ACC112 (cell line): ENCODE measurements at regions not wholly inside any gene's neighbourhood (a gene's known extent, or its start where the extent isn't known, plus 50 kb on each side); places are given as distances from the start of the nearest gene placed in this dataset.
A peak's percentile ranks its signal among the peaks of the same experiment; 100 is the strongest.
"Not testable (repeated sequence)": the region's sequence is repeated elsewhere in the genome, so short reads cannot be mapped to it uniquely, and the experiment has no call there.

ENCODE experiments used
- H2AFZ ChIP-seq: fragments of 200-600 bp; sonication (generic); one replicate; pipeline ENCODE4 v1.6.0; 2017; ENCODE audit warnings: antibody characterized with exemption, low read length; ENCODE audit not compliant: unreplicated experiment
- H3K27ac ChIP-seq: fragments of 200-600 bp; sonication (generic); 2 replicates; pipeline ENCODE4 v1.5.1; 2014; ENCODE audit warnings: low read depth, mild to moderate bottlenecking, antibody characterized with exemption, low read length, moderate library complexity
- H3K27me3 ChIP-seq: fragments of 200-600 bp; sonication (generic); 2 replicates; pipeline ENCODE4 v1.6.1; 2014; ENCODE audit warnings: mild to moderate bottlenecking, antibody characterized with exemption, low read length, moderate library complexity, mixed read lengths; ENCODE audit not compliant: insufficient read depth
- H3K36me3 ChIP-seq: fragments of 200-600 bp; sonication (generic); 2 replicates; pipeline ENCODE4 v1.6.1; 2016; ENCODE audit warnings: mild to moderate bottlenecking, antibody characterized with exemption, low read length, moderate library complexity, mixed read lengths; ENCODE audit not compliant: insufficient read depth
- H3K4me1 ChIP-seq: fragments of 200-600 bp; sonication (generic); one replicate; pipeline ENCODE4 v1.6.1; 2016; ENCODE audit warnings: low read length, mixed read lengths; ENCODE audit not compliant: insufficient read depth, unreplicated experiment, control insufficient read depth
- H3K4me3 ChIP-seq: fragments of 200-600 bp; sonication (generic); 2 replicates; pipeline ENCODE4 v1.5.1; 2014; ENCODE audit warnings: mild to moderate bottlenecking, low read depth, low read length
- H3K79me2 ChIP-seq: fragments of 200-600 bp; sonication (generic); one replicate; pipeline ENCODE4 v1.6.0; 2016; ENCODE audit warnings: low read length; ENCODE audit not compliant: control insufficient read depth, unreplicated experiment, insufficient read depth

DNA sequence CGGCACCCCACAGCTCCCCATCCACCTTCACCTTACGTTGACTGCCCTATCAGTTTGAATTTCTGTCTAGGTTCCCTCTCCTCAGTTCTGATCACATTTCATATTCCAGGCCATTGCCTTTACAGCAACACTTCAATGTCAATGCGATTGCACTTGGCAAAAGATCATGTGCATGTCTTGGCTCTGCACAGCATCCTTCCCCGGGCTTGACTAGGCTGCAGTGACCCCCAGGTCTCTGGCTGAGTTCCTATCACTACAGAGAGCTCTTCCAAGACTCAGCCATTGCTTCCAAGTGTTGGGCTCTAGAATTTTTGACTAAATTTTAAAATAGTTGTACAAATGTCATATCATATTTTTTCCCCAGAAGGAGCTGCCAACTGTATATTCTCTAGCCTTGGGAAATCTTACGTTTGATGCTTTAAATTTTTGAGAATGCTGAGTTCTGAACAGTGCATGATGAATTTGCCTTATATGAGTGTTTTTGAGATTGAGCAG lies 103.8 kb upstream of the NEDD4L start:
- no peak overlapping the region for H2AFZ ChIP-seq
- no peaks in the 10 kb centered on the region for H3K36me3 ChIP-seq
- no peaks in the 10 kb centered on the region for H3K27me3 ChIP-seq
- H3K27ac ChIP-seq, result no peak overlapping the region
- H3K4me1 ChIP-seq, result peaks cover 20% of the 10 kb centered on the region
- no peak overlapping the region for H3K4me3 ChIP-seq
- no peaks in the 10 kb centered on the region for H3K79me2 ChIP-seq

DNA sequence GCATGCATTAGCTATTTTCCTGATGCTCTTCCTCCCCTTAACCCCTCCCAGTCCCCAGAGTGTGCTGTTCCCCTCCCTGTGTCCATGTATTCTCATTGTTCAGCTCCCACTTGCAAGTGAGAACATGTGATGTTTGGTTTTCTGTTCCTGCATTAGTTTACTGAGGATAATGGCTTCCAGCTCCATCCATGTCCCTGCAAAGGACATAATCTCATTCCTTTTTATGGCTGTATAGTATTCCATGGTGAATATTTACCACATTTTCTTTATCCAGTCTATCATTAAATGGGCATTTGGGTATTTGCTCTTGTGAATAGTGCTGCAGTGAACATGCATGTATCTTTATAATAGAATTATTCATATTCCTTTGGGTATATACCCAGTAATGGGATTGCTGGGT lies 109.7 kb upstream of the NEDD4L start:
- H3K36me3 ChIP-seq, H3K27ac ChIP-seq, H3K4me3 ChIP-seq, H2AFZ ChIP-seq, H3K4me1 ChIP-seq, H3K27me3 ChIP-seq, H3K79me2 ChIP-seq: not testable (repeated sequence)

DNA sequence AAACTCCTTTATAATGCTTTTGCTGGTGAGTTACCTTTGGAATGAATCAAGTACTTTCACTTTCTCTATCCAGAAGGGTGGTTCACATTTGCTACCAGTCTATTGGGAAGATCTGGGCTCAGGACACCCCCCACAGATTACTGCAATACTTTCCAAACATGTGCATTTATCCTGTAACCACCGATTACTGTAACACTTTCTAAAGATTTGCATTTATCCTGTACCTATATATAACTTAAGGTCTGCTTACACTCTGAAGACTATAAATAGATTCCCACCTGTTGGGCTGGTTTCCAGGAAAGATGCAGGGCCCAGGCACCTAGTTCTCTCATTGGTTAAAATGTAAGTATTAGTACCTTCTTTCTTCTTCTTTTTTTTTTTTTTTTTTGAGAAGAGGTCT lies 113.0 kb upstream of the NEDD4L start:
- peak overlapping the region; percentile 97 for H2AFZ ChIP-seq
- H3K4me1 ChIP-seq, result peaks cover 5% of the 10 kb centered on the region
- no peak overlapping the region for H3K27ac ChIP-seq
- H3K79me2 ChIP-seq, result no peaks in the 10 kb centered on the region
- H3K36me3 ChIP-seq, result no peaks in the 10 kb centered on the region
- H3K27me3 ChIP-seq, result no peaks in the 10 kb centered on the region
- H3K4me3 ChIP-seq, result peak overlapping the region; percentile 77

DNA sequence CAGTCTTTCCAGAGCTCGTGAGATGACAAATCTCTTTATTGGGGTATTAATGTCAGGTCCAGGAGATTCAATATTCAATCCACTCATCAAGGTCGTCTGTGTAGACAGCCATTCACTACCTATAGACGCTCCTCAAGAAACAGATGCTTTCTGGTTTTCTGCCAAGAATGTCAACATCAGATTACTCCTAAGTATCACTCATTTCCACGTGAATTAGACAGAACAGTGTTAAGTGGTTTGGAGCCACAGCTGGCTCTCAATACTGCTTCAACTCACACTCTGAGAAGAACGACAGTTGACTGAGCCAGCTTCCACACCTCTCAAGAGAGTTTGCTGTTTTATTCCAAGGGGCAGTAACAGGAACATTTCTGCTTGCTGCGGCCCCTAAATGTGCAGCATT lies 113.5 kb upstream of the NEDD4L start:
- Histone ChIP-seq H3K4me3 (peak overlapping the region; percentile 77), H3K79me2 (no peaks in the 10 kb centered on the region), H2AFZ (peak overlapping the region; percentile 97), H3K27ac (no peak overlapping the region), H3K4me1 (peaks cover 10% of the 10 kb centered on the region), H3K36me3 (no peaks in the 10 kb centered on the region), H3K27me3 (no peaks in the 10 kb centered on the region)

DNA sequence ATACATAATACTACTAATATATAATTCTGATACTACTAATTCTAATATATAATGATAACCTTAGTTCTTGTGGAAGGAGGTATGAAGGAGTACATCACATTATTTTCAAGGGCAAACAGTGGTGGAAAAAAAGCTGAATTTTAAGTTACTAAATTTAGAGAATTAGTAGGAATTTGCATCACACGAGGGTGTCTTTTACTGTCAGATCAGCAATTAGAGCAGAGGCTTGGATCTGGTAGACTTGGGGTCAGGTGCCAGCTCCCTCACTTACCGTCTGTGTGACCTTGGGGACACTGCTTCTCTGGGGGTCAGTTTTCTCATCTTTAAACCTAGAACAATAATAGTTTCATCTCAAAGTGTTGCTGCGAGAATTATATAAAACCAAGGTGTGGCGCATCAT lies 114.1 kb upstream of the NEDD4L start:
- no peaks in the 10 kb centered on the region for H3K27me3 ChIP-seq
- H3K36me3 ChIP-seq, result no peaks in the 10 kb centered on the region
- no peaks in the 10 kb centered on the region for H3K79me2 ChIP-seq
- no peak overlapping the region for H3K4me3 ChIP-seq
- H3K27ac ChIP-seq, result no peak overlapping the region
- peaks cover 14% of the 10 kb centered on the region for H3K4me1 ChIP-seq
- peak overlapping the region; percentile 97 for H2AFZ ChIP-seq

DNA sequence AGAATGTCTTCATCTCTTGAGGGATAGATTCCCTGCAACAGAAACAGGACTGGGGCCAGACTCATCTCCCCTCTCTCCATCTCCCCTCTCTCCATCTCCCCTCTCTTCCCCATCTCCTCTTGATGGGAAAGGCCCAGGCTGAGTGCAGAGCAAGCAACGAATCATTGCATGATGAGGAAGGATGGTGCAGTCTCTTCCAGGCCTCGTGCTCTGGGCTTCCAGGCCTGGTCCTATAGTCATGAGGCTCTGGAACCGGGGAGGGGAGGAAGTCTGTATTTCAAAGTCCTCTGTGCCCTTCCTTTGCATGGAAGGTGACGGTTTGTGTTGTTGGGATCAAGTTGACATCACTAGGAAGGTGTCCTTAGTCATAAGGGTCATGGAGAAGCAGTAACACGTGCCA lies 115.6 kb upstream of the NEDD4L start:
- Histone ChIP-seq H3K27ac (no peak overlapping the region), H3K4me1 (peaks cover 14% of the 10 kb centered on the region), H3K36me3 (no peaks in the 10 kb centered on the region), H3K27me3 (no peaks in the 10 kb centered on the region), H2AFZ (no peak overlapping the region), H3K4me3 (no peak overlapping the region), H3K79me2 (no peaks in the 10 kb centered on the region)

DNA sequence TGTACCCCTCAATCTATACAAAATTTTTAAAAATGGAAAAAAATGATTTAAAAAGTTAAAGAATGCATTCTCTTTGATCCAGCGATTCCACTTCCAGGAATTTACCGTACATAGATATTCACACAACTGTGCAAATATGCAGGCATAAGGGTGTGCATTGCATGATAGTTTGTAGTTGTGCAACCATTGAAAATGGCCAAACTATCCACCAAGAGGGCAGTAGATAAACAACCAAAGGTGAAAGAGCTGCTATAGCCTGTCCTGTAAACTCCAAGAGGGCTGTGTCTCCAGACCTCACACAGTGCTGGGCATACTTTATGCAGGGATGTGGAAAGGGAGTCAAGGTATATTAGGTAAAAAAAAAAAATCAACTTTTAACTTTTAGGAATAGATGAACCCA lies 116.5 kb upstream of the NEDD4L start:
- H3K36me3 ChIP-seq, result no peaks in the 10 kb centered on the region
- H3K27me3 ChIP-seq, result no peaks in the 10 kb centered on the region
- peaks cover 14% of the 10 kb centered on the region for H3K4me1 ChIP-seq
- H3K27ac ChIP-seq, result no peak overlapping the region
- H3K4me3 ChIP-seq, result no peak overlapping the region
- H3K79me2 ChIP-seq, result no peaks in the 10 kb centered on the region
- no peak overlapping the region for H2AFZ ChIP-seq

DNA sequence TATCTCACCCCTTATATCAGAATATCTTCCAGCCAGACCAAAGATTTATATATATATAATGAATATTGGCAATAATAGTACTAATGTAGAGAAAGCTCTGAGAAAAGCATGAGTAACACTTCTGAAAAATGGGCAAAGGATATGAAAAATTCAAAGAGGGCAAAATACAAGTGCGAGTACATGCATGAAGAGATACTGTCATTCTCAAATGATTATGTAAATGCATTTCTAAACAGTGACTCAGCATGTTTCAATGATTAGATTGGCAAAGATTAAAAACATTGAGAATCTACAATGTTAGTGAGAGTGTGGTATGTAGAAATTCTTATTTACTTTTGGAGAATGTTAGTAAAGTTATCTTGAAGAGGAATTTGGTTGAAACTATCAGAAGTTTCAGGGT lies 118.3 kb upstream of the NEDD4L start:
- Histone ChIP-seq H3K27ac (peak overlapping the region; percentile 71), H3K79me2 (no peaks in the 10 kb centered on the region), H3K4me1 (peaks cover 14% of the 10 kb centered on the region), H3K27me3 (no peaks in the 10 kb centered on the region), H3K4me3 (0 out of 2 replicates have a peak overlapping the region, but pooled peaks have one; percentile 11), H2AFZ (peak overlapping the region; percentile 2), H3K36me3 (no peaks in the 10 kb centered on the region)

DNA sequence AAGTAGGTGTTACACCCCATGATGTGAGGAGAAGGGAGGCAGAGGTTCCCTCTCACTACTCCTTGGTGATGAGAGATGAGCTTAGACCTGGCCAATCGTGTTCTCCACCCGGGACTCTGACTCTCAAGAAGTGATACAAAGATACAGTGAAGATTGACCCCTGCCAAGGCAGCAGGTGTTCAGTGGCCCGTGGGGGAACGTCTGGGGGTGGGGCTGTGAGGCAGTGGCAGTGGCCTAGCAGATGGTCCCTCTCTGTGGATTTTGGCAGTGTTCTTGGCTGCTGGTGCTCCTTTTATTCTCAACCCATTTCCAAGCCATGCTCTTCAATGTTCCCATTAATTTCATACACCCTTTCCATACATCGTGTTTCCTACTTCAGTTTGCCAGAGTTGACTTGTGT lies 120.4 kb upstream of the NEDD4L start:
- no peaks in the 10 kb centered on the region for H3K27me3 ChIP-seq
- no peaks in the 10 kb centered on the region for H3K79me2 ChIP-seq
- H3K27ac ChIP-seq, result no peak overlapping the region
- H2AFZ ChIP-seq, result no peak overlapping the region
- peaks cover 14% of the 10 kb centered on the region for H3K4me1 ChIP-seq
- no peak overlapping the region for H3K4me3 ChIP-seq
- no peaks in the 10 kb centered on the region for H3K36me3 ChIP-seq

DNA sequence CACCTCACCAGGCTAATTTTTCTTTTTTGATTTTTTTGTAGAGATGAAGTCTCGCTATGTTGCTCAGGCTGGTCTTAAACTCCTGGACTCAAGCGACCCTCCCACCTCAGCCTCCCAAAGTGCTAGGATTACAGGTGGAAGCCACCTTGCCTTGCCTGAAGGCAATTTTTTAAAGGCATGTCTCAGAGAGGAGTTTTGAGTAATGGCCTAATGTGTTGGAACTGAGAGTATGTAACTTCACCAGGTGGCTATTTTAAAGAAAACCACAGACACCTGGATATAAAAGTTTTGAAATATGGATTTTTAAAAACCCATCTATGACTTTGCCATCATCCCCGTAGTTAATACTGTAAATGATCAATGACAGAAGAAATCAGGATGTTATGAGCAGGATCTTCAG lies 119.8 kb upstream of the ATP8B1 start:
- Histone ChIP-seq H2AFZ (no peak overlapping the region), H3K79me2 (no peaks in the 10 kb centered on the region), H3K27ac (no peak overlapping the region), H3K4me1 (peaks cover 14% of the 10 kb centered on the region), H3K36me3 (no peaks in the 10 kb centered on the region), H3K27me3 (no peaks in the 10 kb centered on the region), H3K4me3 (no peak overlapping the region)

DNA sequence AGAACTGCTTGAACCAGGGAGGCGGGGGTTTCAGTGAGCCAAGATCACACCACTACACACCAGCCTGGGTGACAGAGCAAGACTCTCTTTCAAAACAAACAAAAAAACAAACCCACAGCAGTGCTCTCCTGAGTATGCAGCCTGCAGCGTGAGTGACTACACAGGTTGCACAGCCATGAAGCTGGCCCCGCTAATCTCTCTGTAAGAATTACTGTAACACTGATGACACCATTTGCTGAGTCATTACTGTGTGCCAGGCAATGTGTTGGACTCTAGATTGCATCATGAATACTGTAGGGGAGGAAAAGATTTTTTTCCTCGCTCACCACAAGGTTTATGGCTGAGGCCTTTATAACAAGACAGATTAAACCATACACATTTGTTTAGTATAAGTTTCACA lies 118.6 kb upstream of the ATP8B1 start:
- Histone ChIP-seq H3K4me3 (no peak overlapping the region), H3K36me3 (no peaks in the 10 kb centered on the region), H3K79me2 (no peaks in the 10 kb centered on the region), H2AFZ (no peak overlapping the region), H3K27me3 (no peaks in the 10 kb centered on the region), H3K4me1 (peaks cover 14% of the 10 kb centered on the region), H3K27ac (no peak overlapping the region)
